PC-9 (cell line): ENCODE measurements at regions not wholly inside any gene's neighbourhood (a gene's known extent, or its start where the extent isn't known, plus 50 kb on each side); places are given as distances from the start of the nearest gene placed in this dataset.

Source experiments
- CTCF ChIP-seq: fragments of 200-600 bp; sonication (generic); conservative IDR thresholded peaks from 2 replicates; pipeline ENCODE4 v1.6.1; 2017; ENCODE audit warnings: mixed run types, antibody characterized with exemption, mild to moderate bottlenecking, moderate library complexity
- EZH2 ChIP-seq: fragments of 200-600 bp; sonication (generic); IDR thresholded peaks from 2 replicates; pipeline ENCODE4 v1.8.0; 2017; ENCODE audit warnings: antibody characterized with exemption, low read depth

GRCh38 chr6:133680994-133681393 is 207.9 kb upstream of the TCF21 start:
- TF ChIP-seq CTCF, result no peak
- no peak for TF ChIP-seq EZH2
